Karpas-422 (cell line): ENCODE measurements at regions not wholly inside any gene's neighbourhood (a gene's known extent, or its start where the extent isn't known, plus 50 kb on each side); places are given as distances from the start of the nearest gene placed in this dataset. TPM values are rescaled to one million over a fixed set of nuclear protein-coding genes. Genes with fewer than 3 reads are reported as not detected.

Experiments
- DNase-seq: peaks from one replicate; pipeline ENCODE4 v3.0.0-alpha.2; 2015
- H2AFZ ChIP-seq: fragments of 200-600 bp; sonication (generic); 2 replicates; pipeline ENCODE4 v1.6.1; 2014; ENCODE audit warnings: antibody characterized with exemption, low read length, mixed read lengths
- H3K27ac ChIP-seq: fragments of 200-600 bp; sonication (generic); 2 replicates; pipeline ENCODE4 v1.5.1; 2014; ENCODE audit warnings: mild to moderate bottlenecking, low read length, moderate library complexity
- H3K27me3 ChIP-seq: fragments of 200-600 bp; sonication (generic); 2 replicates; pipeline ENCODE4 v1.6.1; 2014; ENCODE audit warnings: low read length, mixed read lengths
- H3K36me3 ChIP-seq: fragments of 200-600 bp; sonication (generic); 2 replicates; pipeline ENCODE4 v1.6.1; 2014; ENCODE audit warnings: low read length, mixed read lengths; ENCODE audit not compliant: insufficient read depth
- H3K4me1 ChIP-seq: fragments of 200-600 bp; sonication (generic); 2 replicates; pipeline ENCODE4 v1.6.1; 2014; ENCODE audit warnings: mild to moderate bottlenecking, low read length, mixed read lengths
- H3K4me2 ChIP-seq: fragments of 200-600 bp; sonication (generic); 2 replicates; pipeline ENCODE4 v1.6.1; 2014; ENCODE audit warnings: low read length, low read depth, mild to moderate bottlenecking; ENCODE audit not compliant: poor library complexity, severe bottlenecking
- H3K4me3 ChIP-seq: fragments of 200-600 bp; sonication (generic); 2 replicates; pipeline ENCODE4 v1.5.1; 2014; ENCODE audit warnings: mild to moderate bottlenecking, antibody characterized with exemption, low read length, mixed read lengths
- H3K79me2 ChIP-seq: fragments of 200-600 bp; sonication (generic); 2 replicates; pipeline ENCODE4 v1.6.1; 2014; ENCODE audit warnings: mild to moderate bottlenecking, low read length, mixed read lengths
- H3K9ac ChIP-seq: fragments of 200-600 bp; sonication (generic); 2 replicates; pipeline ENCODE4 v1.6.0; 2014; ENCODE audit warnings: low read length
- H3K9me2 ChIP-seq: fragments of 200-600 bp; sonication (generic), shearing (Covaris generic); replicated peaks from 2 replicates; pipeline ENCODE4 v1.6.0; 2014; ENCODE audit warnings: mild to moderate bottlenecking, low read length, moderate library complexity; ENCODE audit not compliant: insufficient read depth
- H3K9me3 ChIP-seq: fragments of 300-700, 200-600 bp; sonication (generic); 2 replicates; pipeline ENCODE4 v1.6.1; 2014; ENCODE audit warnings: low read length, mixed read lengths
- H4K20me1 ChIP-seq: fragments of 200-600 bp; sonication (generic); 2 replicates; pipeline ENCODE4 v1.6.1; 2014; ENCODE audit warnings: mild to moderate bottlenecking, antibody characterized with exemption, low read length, low read depth; ENCODE audit not compliant: insufficient read depth
- small RNA-seq: library from RNA; depleted of rRNA; stranded (forward); fragments of <200 nt; gene quantifications from one replicate; pipeline ENCODE3, GENCODE V24; 2014

DNA sequence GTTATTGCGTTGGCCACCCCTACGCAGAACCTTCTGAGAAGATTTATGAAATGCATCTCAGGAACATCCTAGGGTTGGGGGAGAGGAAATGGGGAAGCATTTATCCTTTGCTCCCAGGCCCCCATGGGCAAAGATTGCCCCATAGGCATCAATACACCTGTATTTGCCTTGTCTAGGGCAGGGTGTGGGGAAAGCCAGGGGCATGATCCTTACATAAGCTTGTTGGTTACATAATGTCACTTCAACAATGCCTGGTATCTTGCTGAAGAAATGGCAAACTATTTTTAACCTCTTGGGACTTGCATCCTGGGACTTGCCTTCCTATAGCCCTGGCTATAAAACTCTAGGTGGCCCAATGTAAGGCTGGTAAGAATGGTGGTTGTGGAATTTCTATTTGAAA is 53.9 kb upstream of the SPRED2 start:
- Histone ChIP-seq H3K4me1 (no peaks in the 10 kb centered on the region), H3K9ac (no peak overlapping the region), H2AFZ (no peak overlapping the region), H3K27ac (no peak overlapping the region), H3K27me3 (no peaks in the 10 kb centered on the region), H3K4me2 (no peak overlapping the region), H3K9me3 (no peaks in the 10 kb centered on the region), H3K36me3 (no peaks in the 10 kb centered on the region), H3K9me2 (no peaks in the 10 kb centered on the region), H3K4me3 (no peak overlapping the region), H4K20me1 (no peaks in the 10 kb centered on the region), H3K79me2 (no peaks in the 10 kb centered on the region)
- no peak for DNase-seq

DNA sequence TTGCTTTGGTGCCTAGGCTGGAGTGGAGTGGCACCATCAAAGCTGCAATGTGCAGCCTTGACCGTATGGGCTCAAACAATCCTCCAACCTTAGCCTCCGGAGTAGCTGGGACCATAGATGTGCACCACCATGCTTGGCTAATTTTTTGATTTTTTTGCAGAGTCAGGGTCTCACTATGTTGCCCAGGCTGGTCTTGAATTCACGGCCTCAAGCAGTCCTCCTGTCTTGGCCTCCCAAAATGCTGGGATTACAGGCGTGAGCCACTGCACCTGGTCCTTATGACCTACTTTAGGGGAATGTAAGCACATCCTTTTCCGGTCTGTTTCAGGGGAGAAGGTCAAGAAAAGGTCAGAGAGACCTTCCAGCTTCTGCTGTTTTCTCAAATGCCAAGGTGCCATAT is 53.4 kb upstream of the SPRED2 start:
- no peaks in the 10 kb centered on the region for H3K4me1 ChIP-seq
- H3K4me2 ChIP-seq = no peak overlapping the region
- H4K20me1 ChIP-seq = no peaks in the 10 kb centered on the region
- no peaks in the 10 kb centered on the region for H3K79me2 ChIP-seq
- no peak overlapping the region for H3K4me3 ChIP-seq
- no peaks in the 10 kb centered on the region for H3K27me3 ChIP-seq
- H3K27ac ChIP-seq = no peak overlapping the region
- no peaks in the 10 kb centered on the region for H3K9me2 ChIP-seq
- no peak overlapping the region for H3K9ac ChIP-seq
- no peak overlapping the region for H2AFZ ChIP-seq
- H3K9me3 ChIP-seq = no peaks in the 10 kb centered on the region
- H3K36me3 ChIP-seq = no peaks in the 10 kb centered on the region
- no peak for DNase-seq

DNA sequence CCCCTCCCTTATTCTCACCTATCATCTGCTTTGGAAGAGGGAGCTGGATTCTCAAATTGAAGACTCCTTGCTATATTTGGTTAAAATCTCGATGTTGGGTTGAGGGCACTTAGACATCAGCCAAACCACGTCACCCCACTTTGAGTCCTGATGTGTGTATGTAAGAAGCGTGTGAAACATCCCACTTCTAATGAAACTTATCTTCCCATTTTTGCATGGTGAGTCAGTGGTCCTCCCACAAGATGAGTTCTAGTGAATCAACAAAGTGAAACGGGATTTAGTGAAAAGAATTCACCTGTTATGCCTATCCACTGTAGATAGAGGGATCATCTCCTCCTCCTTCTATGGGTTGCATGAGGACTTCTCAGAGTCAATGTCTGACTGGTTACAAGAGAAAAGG is 51.4 kb upstream of the SPRED2 start:
- H3K36me3 ChIP-seq = no peaks in the 10 kb centered on the region
- H3K4me1 ChIP-seq = no peaks in the 10 kb centered on the region
- no peak overlapping the region for H3K4me3 ChIP-seq
- no peak overlapping the region for H3K9ac ChIP-seq
- H3K4me2 ChIP-seq = no peak overlapping the region
- H3K79me2 ChIP-seq = no peaks in the 10 kb centered on the region
- H3K27me3 ChIP-seq = no peaks in the 10 kb centered on the region
- H4K20me1 ChIP-seq = no peaks in the 10 kb centered on the region
- no peak for DNase-seq
- no peaks in the 10 kb centered on the region for H3K9me2 ChIP-seq
- no peak overlapping the region for H3K27ac ChIP-seq
- H2AFZ ChIP-seq = no peak overlapping the region
- no peaks in the 10 kb centered on the region for H3K9me3 ChIP-seq

DNA sequence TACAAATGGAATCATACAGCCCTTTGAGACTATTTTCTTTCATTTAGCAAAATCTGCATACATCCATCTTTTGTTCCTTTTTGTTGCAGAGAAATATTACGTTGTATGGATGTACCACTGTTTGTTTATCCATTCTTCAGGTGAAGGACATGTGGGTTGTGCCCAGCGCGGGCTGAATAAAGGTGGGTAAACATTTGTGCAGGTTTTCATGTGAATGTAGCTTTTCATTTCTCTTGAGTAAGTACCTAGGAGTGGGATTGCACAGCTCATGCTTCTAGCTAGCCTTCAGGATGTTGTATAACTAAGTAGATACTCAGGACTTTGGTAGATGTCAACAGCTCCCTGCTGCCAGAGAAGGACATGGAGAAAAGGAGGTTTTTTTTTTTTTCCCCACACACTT is 50.6 kb upstream of the SPRED2 start:
- Histone ChIP-seq H3K4me2 (no peak overlapping the region), H3K4me3 (no peak overlapping the region), H3K36me3 (no peaks in the 10 kb centered on the region), H4K20me1 (no peaks in the 10 kb centered on the region), H3K9me3 (no peaks in the 10 kb centered on the region), H3K4me1 (no peaks in the 10 kb centered on the region), H3K9ac (no peak overlapping the region), H2AFZ (no peak overlapping the region), H3K27ac (no peak overlapping the region), H3K27me3 (no peaks in the 10 kb centered on the region), H3K79me2 (no peaks in the 10 kb centered on the region), H3K9me2 (no peaks in the 10 kb centered on the region)
- no peak for DNase-seq

Small RNAs in the stretch of these regions (small RNA-seq; reads per million reads assigned to genes)
- gene MIR4778 = not detected
- gene RN7SL635P = not detected
- not detected for gene VTRNA2-2P
